Thoracic aorta (tissue), 2 donors: ENCODE measurements at regions not wholly inside any gene's neighbourhood (a gene's known extent, or its start where the extent isn't known, plus 50 kb on each side); places are given as distances from the start of the nearest gene placed in this dataset.

Source experiments
- ATAC-seq: fragments of 150-250 bp; one replicate; pipeline ENCODE4 v1.8.0; 2017; ENCODE audit warnings: low read depth; ENCODE audit not compliant: insufficient number of reproducible peaks, low FRiP score
- DNase-seq: peaks from one replicate; pipeline ENCODE4 v3.0.0-alpha.2; 2020; ENCODE audit warnings: low spot score
- H3K27ac ChIP-seq, 2 donors: fragments of 200-600 bp; sonication (generic); 1 replicate in 1 of 2; 2 replicates in 1 of 2; pipeline ENCODE4 v1.5.1; 2016; ENCODE audit warnings: mild to moderate bottlenecking in 2 of 2, moderate library complexity in 2 of 2
- H3K27me3 ChIP-seq: fragments of 200-600 bp; sonication (generic); replicated peaks from 2 replicates; pipeline ENCODE4 v1.6.0; 2016; ENCODE audit warnings: mild to moderate bottlenecking; ENCODE audit not compliant: insufficient read depth
- H3K36me3 ChIP-seq: fragments of 200-600 bp; sonication (generic); one replicate; pipeline ENCODE4 v1.5.1; 2016
- H3K4me1 ChIP-seq, 2 donors: fragments of 200-600 bp; sonication (generic); 1 replicate in 1 of 2; 2 replicates in 1 of 2; pipeline versions ENCODE4 v1.5.1 to v1.6.0; 2016; ENCODE audit warnings: low read depth in 2 of 2, mild to moderate bottlenecking in 1 of 2; ENCODE audit not compliant: control insufficient read depth in 1 of 2
- H3K4me3 ChIP-seq: fragments of 200-600 bp; sonication (generic); 2 replicates; pipeline ENCODE4 v1.5.1; 2016; ENCODE audit warnings: mild to moderate bottlenecking
- H3K9me3 ChIP-seq: fragments of 200-600 bp; sonication (generic); 2 replicates; pipeline ENCODE4 v1.5.1; 2016
- CTCF ChIP-seq: fragments of 200-600 bp; sonication (generic); IDR thresholded peaks from one replicate; pipeline ENCODE4 v1.5.1; 2019; ENCODE audit warnings: antibody characterized with exemption

GRCh38 chr5:173538654-173539053 lies 77.8 kb downstream of the BOD1 start:
- Histone ChIP-seq H3K4me3 (no peak overlapping the region), H3K27ac (no peak overlapping the region), H3K4me1 (no peaks in the 10 kb centered on the region), H3K27me3 (no peaks in the 10 kb centered on the region), H3K9me3 (no peaks in the 10 kb centered on the region), H3K36me3 (no peaks in the 10 kb centered on the region)
- no peak for ATAC-seq
- DNase-seq, result no peak
- TF ChIP-seq CTCF, result no peak

GRCh38 chr5:173538018-173538417 lies 78.4 kb downstream of the BOD1 start:
- Histone ChIP-seq H3K27ac (no peak overlapping the region), H3K9me3 (no peaks in the 10 kb centered on the region), H3K4me1 (no peaks in the 10 kb centered on the region), H3K4me3 (no peak overlapping the region), H3K36me3 (no peaks in the 10 kb centered on the region), H3K27me3 (no peaks in the 10 kb centered on the region)
- DNase-seq (no peak), ATAC-seq (no peak)
- no peak for TF ChIP-seq CTCF

GRCh38 chr5:173537228-173537627 lies 79.2 kb downstream of the BOD1 start:
- Histone ChIP-seq H3K4me3 (no peak overlapping the region), H3K36me3 (no peaks in the 10 kb centered on the region), H3K9me3 (no peaks in the 10 kb centered on the region), H3K27me3 (no peaks in the 10 kb centered on the region), H3K27ac (no peak overlapping the region), H3K4me1 (no peaks in the 10 kb centered on the region)
- DNase-seq (no peak), ATAC-seq (no peak)
- TF ChIP-seq CTCF, result no peak

- ATAC-seq (no peak), DNase-seq (no peak)
- Histone ChIP-seq H3K4me3 (no peak overlapping the region), H3K4me1 (no peaks in the 10 kb centered on the region), H3K36me3 (no peaks in the 10 kb centered on the region), H3K9me3 (no peaks in the 10 kb centered on the region), H3K27ac (no peak overlapping the region), H3K27me3 (no peaks in the 10 kb centered on the region)
- TF ChIP-seq CTCF, result no peak
These were observed 80.3 kb downstream of the BOD1 start for GRCh38 chr5:173535976-173536639.

GRCh38 chr5:173535166-173535975 lies 81.1 kb downstream of the BOD1 start:
- H3K36me3 ChIP-seq, result no peaks in the 10 kb centered on the region
- no peak for TF ChIP-seq CTCF
- no peaks in the 10 kb centered on the region for H3K4me1 ChIP-seq
- ATAC-seq (no peak), DNase-seq (no peak)
- no peaks in the 10 kb centered on the region for H3K9me3 ChIP-seq
- H3K4me3 ChIP-seq, result no peak overlapping the region
- H3K27me3 ChIP-seq, result no peaks in the 10 kb centered on the region
- H3K27ac ChIP-seq, result no peak overlapping the region
